Posterior cingulate gyrus (tissue), 11 donors: ENCODE measurements at regions not wholly inside any gene's neighbourhood (a gene's known extent, or its start where the extent isn't known, plus 50 kb on each side); places are given as distances from the start of the nearest gene placed in this dataset.
"Not testable (repeated sequence)": the region's sequence is repeated elsewhere in the genome, so short reads cannot be mapped to it uniquely, and the experiment has no call there.

Experiments used
- DNase-seq, 10 donors: peaks; one replicate each; pipeline versions ENCODE4 v3.0.0 to v3.0.0-alpha.2; 2020 to 2021; ENCODE audit warnings: mixed read lengths in 3 of 10
- intact Hi-C: fragments of 100-400 bp; cut with DNase I; formaldehyde crosslinking; loops from one replicate; pipeline ENCODE4 v1.15.1; 2023

- intact Hi-C loops, result no loop called here
- no peak for DNase-seq
These were observed 269.8 kb upstream of the TMC3 start for GRCh38 chr15:81643771-81644170.

- DNase-seq, result no peak
- intact Hi-C loops, result no loop called here
These were observed 268.5 kb upstream of the TMC3 start for GRCh38 chr15:81642451-81642990.

GRCh38 chr15:81636064-81636463 lies 262.1 kb upstream of the TMC3 start:
- intact Hi-C loops, DNase-seq: not testable (repeated sequence)

- no peak for DNase-seq
- intact Hi-C loops, result no loop called here
These were observed 259.9 kb upstream of the TMC3 start for GRCh38 chr15:81633889-81634288.

GRCh38 chr15:81625896-81626295 lies 251.9 kb upstream of the TMC3 start:
- DNase-seq, result no peak
- intact Hi-C loops, result no loop called here

GRCh38 chr15:81619002-81619401 lies 245.0 kb upstream of the TMC3 start:
- no peak for DNase-seq
- intact Hi-C loops, result no loop called here

- intact Hi-C loops, result no loop called here
- peak in 1 of 10 donors; percentile 52 for DNase-seq
These were observed 238.6 kb upstream of the TMC3 start for GRCh38 chr15:81612631-81613030.

- no peak for DNase-seq
- intact Hi-C loops, result no loop called here
These were observed 237.7 kb upstream of the TMC3 start for GRCh38 chr15:81611679-81612078.

GRCh38 chr15:81608309-81608829 lies 234.4 kb upstream of the TMC3 start:
- intact Hi-C loops, result no loop called here
- DNase-seq, result no peak

GRCh38 chr15:81604713-81605112 lies 230.7 kb upstream of the TMC3 start:
- DNase-seq, result no peak
- intact Hi-C loops, result no loop called here

GRCh38 chr15:81596159-81596865 lies 222.3 kb upstream of the TMC3 start:
- intact Hi-C loops, result no loop called here
- DNase-seq, result no peak

GRCh38 chr15:81595752-81596151 lies 221.7 kb upstream of the TMC3 start:
- intact Hi-C loops, result no loop called here
- DNase-seq, result no peak

GRCh38 chr15:81589671-81590070 lies 215.7 kb upstream of the TMC3 start:
- no peak for DNase-seq
- intact Hi-C loops, result no loop called here

- intact Hi-C loops, result no loop called here
- peak in 4 of 10 donors; percentile 17 to 85 (median 18) for DNase-seq
These were observed 201.6 kb upstream of the TMC3 start for GRCh38 chr15:81575436-81576123.

GRCh38 chr15:81573098-81573746 lies 199.2 kb upstream of the TMC3 start:
- intact Hi-C loops, result no loop called here
- no peak for DNase-seq

GRCh38 chr15:81572190-81572589 lies 198.2 kb upstream of the TMC3 start:
- DNase-seq, result no peak
- intact Hi-C loops, result no loop called here

- no peak for DNase-seq
- intact Hi-C loops, result no loop called here
These were observed 195.5 kb upstream of the TMC3 start for GRCh38 chr15:81569286-81570080.

- intact Hi-C loops, result no loop called here
- no peak for DNase-seq
These were observed 193.9 kb upstream of the TMC3 start for GRCh38 chr15:81567924-81568323.

- no peak for DNase-seq
- intact Hi-C loops, result no loop called here
These were observed 189.0 kb upstream of the TMC3 start for GRCh38 chr15:81562986-81563385.

- intact Hi-C loops, result no loop called here
- DNase-seq, result no peak
These were observed 186.4 kb upstream of the TMC3 start for GRCh38 chr15:81560405-81560804.
